ENCODE measurements at regions not wholly inside any gene's neighbourhood (a gene's known extent, or its start where the extent isn't known, plus 50 kb on each side); places are given as distances from the start of the nearest gene placed in this dataset.

DNA sequence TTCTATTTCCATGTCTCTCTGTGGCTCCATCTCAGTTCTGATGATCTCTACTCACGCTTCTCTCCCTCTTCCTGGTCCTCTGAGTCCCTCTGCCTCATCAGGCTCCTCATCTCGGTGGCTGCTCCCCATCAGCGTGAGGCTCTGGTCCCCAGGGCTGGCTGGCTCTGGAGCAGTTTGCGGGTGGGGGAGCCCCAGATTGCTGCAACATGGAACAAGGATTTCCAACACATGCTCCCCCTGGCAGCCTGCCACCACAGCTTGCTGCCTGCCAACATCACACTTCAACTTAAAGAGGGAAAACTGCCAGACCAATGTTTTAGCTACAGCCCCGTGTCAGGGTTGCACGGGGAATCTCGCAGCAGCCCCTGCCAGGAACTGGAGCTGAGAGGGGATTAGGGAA, 77.2 kb upstream of the NEK6 start:
- DNase-seq = no peak

GRCh38 chr9:124182741-124183140, 75.0 kb upstream of the NEK6 start:
- no peak for DNase-seq

- no peak for DNase-seq
Measured at GRCh38 chr9:124183772-124184171, 74.0 kb upstream of the NEK6 start.

GRCh38 chr9:124185413-124185812, 72.3 kb upstream of the NEK6 start:
- no peak for DNase-seq

DNA sequence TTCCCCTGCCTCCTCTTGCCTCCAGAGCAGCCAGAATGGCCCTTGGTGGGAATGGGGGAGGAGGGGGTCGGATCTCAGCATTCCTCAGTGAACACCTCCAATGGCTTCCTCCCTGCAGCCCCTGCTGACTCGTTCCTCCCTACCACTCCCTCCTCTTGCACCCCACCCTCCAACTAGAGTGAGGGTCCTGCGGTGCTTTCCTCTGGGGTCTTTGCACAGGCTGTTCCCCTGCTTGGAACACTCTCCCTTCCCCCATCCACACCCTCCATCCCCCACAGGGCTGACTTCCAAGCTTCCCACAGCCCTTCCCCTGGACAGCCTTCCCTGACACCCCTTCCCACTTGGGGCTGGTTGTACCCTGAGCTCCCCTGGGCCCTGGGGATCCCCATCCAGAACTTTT, 70.4 kb upstream of the NEK6 start:
- DNase-seq = no peak

DNA sequence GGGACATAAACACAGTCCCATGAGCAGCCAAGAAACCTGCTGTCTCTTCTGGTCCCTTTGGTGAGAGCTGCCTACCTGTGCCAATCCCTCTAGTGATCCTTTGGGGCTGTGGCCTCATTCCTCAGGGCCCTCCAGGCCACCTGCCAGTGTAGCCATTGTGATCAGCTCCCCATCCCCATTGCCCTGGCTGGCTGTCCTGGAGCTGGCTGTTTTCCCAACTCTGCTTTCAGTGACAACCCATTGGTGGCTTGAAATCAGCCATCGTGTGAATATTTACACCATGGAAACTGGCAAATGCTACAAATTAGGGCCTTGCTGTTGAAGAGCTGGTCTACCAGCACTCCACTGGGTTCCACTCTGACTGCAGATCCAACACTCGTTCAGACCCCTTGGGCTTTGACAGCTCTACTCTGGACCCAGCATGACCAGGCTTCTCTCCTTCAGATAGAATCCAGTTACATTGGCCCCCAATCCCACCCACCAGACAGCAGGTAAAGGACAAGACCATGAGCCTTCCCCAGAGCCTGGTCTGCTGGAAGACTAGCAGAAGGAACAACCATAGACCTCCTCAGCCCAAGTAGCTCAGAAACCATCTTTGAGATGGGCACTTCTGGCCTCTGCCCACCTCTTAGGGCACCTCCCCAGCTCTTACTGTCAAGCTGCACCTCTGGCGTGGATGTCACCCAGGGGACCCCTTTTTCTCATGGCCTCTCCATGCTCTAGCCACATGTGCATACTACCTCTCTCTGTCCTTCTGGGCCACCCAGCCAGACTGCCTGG, 69.2 kb upstream of the NEK6 start:
- no peak for DNase-seq

DNA sequence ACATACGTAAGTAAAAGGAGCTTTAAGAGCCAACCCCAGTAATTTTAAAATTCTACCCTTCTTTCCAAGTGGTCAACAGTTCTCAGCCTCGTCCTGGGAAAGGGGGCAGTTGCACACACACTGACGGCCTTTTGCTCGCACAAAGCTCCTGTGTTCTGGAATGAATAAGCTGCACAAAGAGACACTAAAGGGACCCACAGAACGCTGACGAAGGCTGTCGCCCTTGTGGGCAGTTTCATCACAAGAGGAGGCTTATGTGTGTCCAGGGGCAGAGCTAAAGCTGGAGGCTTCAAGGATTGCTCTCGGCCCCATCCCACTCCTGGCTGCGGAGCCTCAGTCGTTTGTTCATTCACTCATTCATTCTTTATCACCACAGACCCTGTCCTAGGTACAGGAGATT, 67.0 kb upstream of the NEK6 start:
- no peak for DNase-seq

DNA sequence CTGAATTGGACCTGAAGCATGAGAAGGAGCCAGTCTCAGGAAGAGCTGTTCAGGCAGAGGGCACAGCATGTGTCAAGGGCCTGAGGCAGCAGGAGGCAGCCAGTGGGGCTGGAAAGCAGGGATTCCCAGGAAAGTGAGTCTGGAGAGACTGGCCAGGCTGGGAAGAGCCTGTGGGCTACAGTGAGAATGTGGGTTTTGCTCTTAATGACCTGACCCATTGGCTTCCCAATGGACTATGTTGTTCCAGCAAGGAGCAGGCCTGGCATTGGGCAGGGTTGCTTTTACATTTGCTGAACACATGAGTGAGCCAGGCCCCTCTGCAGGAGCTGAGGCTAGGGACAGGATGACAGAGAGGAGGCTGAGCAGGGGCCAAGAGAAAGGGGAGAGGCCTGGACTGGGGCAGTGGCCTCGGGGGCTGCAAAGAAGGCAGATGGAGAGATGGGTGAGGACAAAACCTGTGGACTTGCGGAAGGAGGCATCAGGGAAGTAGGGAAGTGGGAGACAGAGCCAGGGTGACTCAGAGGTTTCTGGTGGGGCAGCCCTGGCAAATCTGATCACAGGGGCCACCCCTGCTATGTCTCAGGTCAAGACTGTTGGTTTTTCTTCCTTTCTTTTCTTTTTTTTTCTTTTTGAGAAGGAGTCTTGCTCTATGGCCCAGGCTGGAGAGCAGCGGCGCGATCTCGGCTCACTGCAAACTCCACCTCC, 65.9 kb upstream of the NEK6 start:
- DNase-seq = no peak

DNA sequence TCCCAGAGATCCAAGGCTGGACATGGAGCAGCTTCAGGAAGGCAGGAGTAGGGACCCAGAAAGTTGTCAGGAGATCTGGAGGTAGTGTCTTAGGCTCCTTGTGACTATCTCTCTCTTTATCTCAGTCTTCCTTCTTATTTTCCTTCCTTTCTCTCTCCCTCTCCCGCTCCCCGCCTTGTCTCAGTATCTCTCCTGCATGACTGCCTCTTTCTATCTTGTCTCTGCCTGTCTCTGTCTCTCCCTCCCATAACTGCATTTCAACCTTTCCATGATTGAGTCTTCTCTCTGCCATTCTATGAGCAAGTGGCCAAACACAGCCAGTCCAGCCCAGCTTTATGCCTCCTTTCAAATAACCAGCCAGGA, 61.0 kb upstream of the NEK6 start:
- no peak for DNase-seq

GRCh38 chr9:124197177-124198095, 60.3 kb upstream of the NEK6 start:
- DNase-seq = no peak

- DNase-seq = no peak
Measured at GRCh38 chr9:124198331-124198730, 59.4 kb upstream of the NEK6 start.

- DNase-seq = no peak
Measured at GRCh38 chr9:124198948-124199347, 58.8 kb upstream of the NEK6 start.

- no peak for DNase-seq
Measured at GRCh38 chr9:124199474-124199873, 58.3 kb upstream of the NEK6 start.

- peak; percentile 39 for DNase-seq
Measured at GRCh38 chr9:124202447-124202971, 55.2 kb upstream of the NEK6 start.

- no peak for DNase-seq
Measured at GRCh38 chr9:124205686-124206352, 51.9 kb upstream of the NEK6 start.

GRCh38 chr9:124206391-124206790, 51.4 kb upstream of the NEK6 start:
- DNase-seq = no peak
